H9 (cell line): ENCODE measurements at regions not wholly inside any gene's neighbourhood (a gene's known extent, or its start where the extent isn't known, plus 50 kb on each side); places are given as distances from the start of the nearest gene placed in this dataset.

ENCODE experiments used
- DNase-seq: peaks from one replicate; pipeline ENCODE4 v3.0.0-alpha.2; 2017
- H2AFZ ChIP-seq: one replicate; pipeline ENCODE4 v1.6.1; 2013; ENCODE audit warnings: mild to moderate bottlenecking, low read length, control low read depth, moderate library complexity
- H2AK5ac ChIP-seq: 2 replicates; pipeline ENCODE4 v1.6.1; 2013; ENCODE audit warnings: low read length, control low read depth, mixed read lengths; ENCODE audit not compliant: insufficient read length
- H2BK120ac ChIP-seq: one replicate; pipeline ENCODE4 v1.6.1; 2013; ENCODE audit warnings: low read depth, mild to moderate bottlenecking, low read length, control low read depth, inconsistent platforms; ENCODE audit not compliant: poor library complexity, severe bottlenecking
- H2BK12ac ChIP-seq: 2 replicates; pipeline ENCODE4 v1.6.1; 2013; ENCODE audit warnings: low read length, control low read depth, mixed read lengths, low read depth; ENCODE audit not compliant: insufficient read length
- H2BK15ac ChIP-seq: 2 replicates; pipeline ENCODE4 v1.6.1; 2013; ENCODE audit warnings: low read depth, low read length, control low read depth
- H2BK20ac ChIP-seq: one replicate; pipeline ENCODE4 v1.6.1; 2013; ENCODE audit warnings: low read depth, mild to moderate bottlenecking, low read length, control low read depth, inconsistent platforms; ENCODE audit not compliant: poor library complexity, severe bottlenecking
- H2BK5ac ChIP-seq: 2 replicates; pipeline ENCODE4 v1.6.1; 2013; ENCODE audit warnings: low read length, control low read depth, mixed read lengths; ENCODE audit not compliant: insufficient read length
- H3K14ac ChIP-seq: 2 replicates; pipeline ENCODE4 v1.6.1; 2013; ENCODE audit warnings: low read length, control low read depth; ENCODE audit not compliant: insufficient read depth
- H3K18ac ChIP-seq: 2 replicates; pipeline ENCODE4 v1.6.1; 2013; ENCODE audit warnings: low read depth, mild to moderate bottlenecking, mixed read lengths, low read length, control low read depth; ENCODE audit not compliant: insufficient read length
- H3K23ac ChIP-seq: 2 replicates; pipeline ENCODE4 v1.6.1; 2013; ENCODE audit warnings: low read length, control low read depth, mixed read lengths, low read depth; ENCODE audit not compliant: insufficient read length
- H3K23me2 ChIP-seq: 2 replicates; pipeline ENCODE4 v1.6.1; 2013; ENCODE audit warnings: low read depth, mild to moderate bottlenecking, mixed read lengths, low read length, control low read depth; ENCODE audit not compliant: insufficient read length, poor library complexity, severe bottlenecking
- H3K27ac ChIP-seq: 2 replicates; pipeline ENCODE4 v1.5.1; 2013; ENCODE audit warnings: low read length, control low read depth, mixed read lengths, low read depth; ENCODE audit not compliant: insufficient read length
- H3K27me3 ChIP-seq: 2 replicates; pipeline ENCODE4 v1.6.1; 2013; ENCODE audit warnings: low read length, control low read depth, inconsistent platforms; ENCODE audit not compliant: insufficient read depth
- H3K4ac ChIP-seq: 2 replicates; pipeline ENCODE4 v1.6.1; 2013; ENCODE audit warnings: low read depth, mild to moderate bottlenecking, control low read depth, inconsistent platforms, low read length, moderate library complexity
- H3K4me1 ChIP-seq: 2 replicates; pipeline ENCODE4 v1.6.1; 2013; ENCODE audit warnings: low read length, control low read depth, inconsistent platforms; ENCODE audit not compliant: insufficient read depth
- H3K4me2 ChIP-seq: 2 replicates; pipeline ENCODE4 v1.6.1; 2013; ENCODE audit warnings: low read length, control low read depth, mixed read lengths; ENCODE audit not compliant: insufficient read length, insufficient read depth
- H3K56ac ChIP-seq: 2 replicates; pipeline ENCODE4 v1.6.1; 2013; ENCODE audit warnings: low read depth, mild to moderate bottlenecking, mixed read lengths, low read length, control low read depth; ENCODE audit not compliant: insufficient read length
- H3K79me1 ChIP-seq: 2 replicates; pipeline ENCODE4 v1.6.1; 2013; ENCODE audit warnings: low read depth, mild to moderate bottlenecking, moderate library complexity, low read length, control low read depth, inconsistent platforms; ENCODE audit not compliant: insufficient read depth, poor library complexity, severe bottlenecking
- H3K79me2 ChIP-seq: 2 replicates; pipeline ENCODE4 v1.6.1; 2013; ENCODE audit warnings: low read length, control low read depth, inconsistent platforms; ENCODE audit not compliant: insufficient read depth
- H3K9ac ChIP-seq: 2 replicates; pipeline ENCODE4 v1.6.1; 2013; ENCODE audit warnings: low read length, control low read depth, mixed read lengths; ENCODE audit not compliant: insufficient read length; ENCODE audit errors: extremely low read depth
- H3K9me3 ChIP-seq: one replicate; pipeline ENCODE4 v1.6.1; 2013; ENCODE audit warnings: low read depth, low read length, inconsistent platforms; ENCODE audit not compliant: control insufficient read depth
- H3T11ph ChIP-seq: one replicate; pipeline ENCODE4 v1.6.1; 2013; ENCODE audit warnings: mild to moderate bottlenecking, low read length, control low read depth, inconsistent platforms
- H4K20me1 ChIP-seq: one replicate; pipeline ENCODE4 v1.6.1; 2013; ENCODE audit not compliant: control insufficient read depth, insufficient read length, insufficient read depth
- H4K5ac ChIP-seq: 2 replicates; pipeline ENCODE4 v1.6.1; 2013; ENCODE audit warnings: low read depth, mild to moderate bottlenecking, mixed read lengths, low read length, control low read depth; ENCODE audit not compliant: insufficient read length
- H4K8ac ChIP-seq: replicated peaks from 2 replicates; pipeline ENCODE4 v1.6.1; 2013; ENCODE audit warnings: low read length, control low read depth, mixed read lengths, low read depth; ENCODE audit not compliant: insufficient read length
- H4K91ac ChIP-seq: 2 replicates; pipeline ENCODE4 v1.6.1; 2013; ENCODE audit warnings: low read depth, mild to moderate bottlenecking, moderate library complexity, mixed read lengths, low read length, control low read depth; ENCODE audit not compliant: insufficient read length
- H3K27ac Mint-ChIP-seq, 3 experiments: 2 replicates in 2 of 3; 3 replicates in 1 of 3; pipeline ENCODE4 v1.8.0; 2020 to 2021; ENCODE audit warnings: mixed read lengths in 3 of 3, mild to moderate bottlenecking in 1 of 3, moderate library complexity in 1 of 3
- H3K27me3 Mint-ChIP-seq: 2 replicates; pipeline ENCODE4 v1.8.0; 2021; ENCODE audit warnings: low read depth, mild to moderate bottlenecking, moderate library complexity, mixed read lengths
- H3K36me3 Mint-ChIP-seq, 3 experiments: 2 replicates in 2 of 3; 3 replicates in 1 of 3; pipeline ENCODE4 v1.8.0; 2020 to 2021; ENCODE audit warnings: low read depth in 3 of 3, mixed read lengths in 3 of 3; ENCODE audit not compliant: insufficient read depth in 1 of 3
- H3K4me1 Mint-ChIP-seq, 2 experiments: 2 replicates each; pipeline ENCODE4 v1.8.0; 2020; ENCODE audit warnings: mixed read lengths in 2 of 2
- H3K4me3 Mint-ChIP-seq, 2 experiments: 2 replicates in 1 of 2; 3 replicates in 1 of 2; pipeline ENCODE4 v1.8.0; 2020 to 2021; ENCODE audit warnings: mild to moderate bottlenecking in 2 of 2, mixed read lengths in 2 of 2, moderate library complexity in 1 of 2
- H3K9me3 Mint-ChIP-seq, 2 experiments: 2 replicates in 1 of 2; 3 replicates in 1 of 2; pipeline ENCODE4 v1.8.0; 2020; ENCODE audit warnings: mild to moderate bottlenecking in 2 of 2, mixed read lengths in 2 of 2, moderate library complexity in 1 of 2
- CTCF ChIP-seq: fragments of 200-600 bp; sonication (generic); conservative IDR thresholded peaks from 3 replicates; pipeline ENCODE4 v1.8.0; 2021; ENCODE audit warnings: antibody characterized with exemption, mild to moderate bottlenecking
- WGBS: extraction: QIAGEN DNeasy Blood & Tissue Kit; methylation state at CpG from one replicate; pipeline ENCODE4 v1.1.7; 2013; ENCODE audit warnings: missing lambda C conversion rate, low lambda C conversion rate, mixed read lengths; ENCODE audit not compliant: insufficient read length; ENCODE audit errors: extremely low coverage; 5-methylcytosine and 5-hydroxymethylcytosine counted together

DNA sequence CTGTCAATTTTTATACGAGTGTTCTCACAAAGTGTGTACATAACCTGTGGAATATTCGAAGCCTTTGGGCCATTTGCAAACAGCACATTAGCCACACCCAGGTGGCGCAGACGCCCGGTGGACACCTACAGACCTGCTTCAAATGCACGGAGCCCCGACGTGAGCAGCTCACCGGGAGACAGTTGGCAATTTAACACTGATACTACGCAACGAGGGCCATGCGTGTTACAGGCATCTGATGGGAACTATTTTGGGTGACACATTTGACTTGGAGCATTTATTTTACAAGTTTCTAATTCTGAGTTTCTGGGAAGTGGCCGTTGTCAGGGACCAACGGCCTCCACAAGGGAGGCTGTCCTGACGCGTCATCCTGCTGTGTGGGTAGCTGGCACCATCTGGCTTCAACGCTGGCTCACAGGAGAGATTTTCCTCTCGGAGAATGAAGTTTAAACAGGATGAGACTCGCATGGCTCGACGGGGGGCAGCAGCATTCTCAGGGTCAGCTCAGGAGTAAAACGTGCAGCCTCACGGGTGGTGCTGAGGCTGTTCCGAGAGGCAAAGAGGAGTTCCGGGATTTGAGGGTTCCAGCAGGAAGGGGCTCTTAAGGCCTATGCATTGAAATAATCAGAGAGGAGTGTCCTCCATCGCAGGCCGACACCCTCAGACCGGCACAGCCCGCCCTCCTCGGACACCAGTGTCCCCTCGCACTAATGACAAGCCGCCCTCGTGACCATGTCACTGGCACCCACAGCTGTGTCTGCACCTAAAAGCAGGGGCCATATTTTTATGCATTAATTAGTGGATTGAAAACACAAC is 207.4 kb downstream of the DLL1 start:
- Mint-ChIP-seq H3K27me3 (peaks cover 3% of the 10 kb centered on the region), H3K9me3 (peaks cover 9 to 11% of the 10 kb centered on the region in 2 experiments), H3K4me3 (no peak overlapping the region), H3K27ac (no peak overlapping the region), H3K4me1 (peaks cover 0 to 5% of the 10 kb centered on the region in 2 experiments; a peak in 1 of 4 replicates), H3K36me3 (peaks cover 3 to 6% (median 4%) of the 10 kb centered on the region in 3 experiments)
- no peaks in the 10 kb centered on the region for H4K20me1 ChIP-seq
- H3K4me2 ChIP-seq: no peak overlapping the region
- H3K9ac ChIP-seq: no peak overlapping the region
- no peaks in the 10 kb centered on the region for H3K4me1 ChIP-seq
- no peaks in the 10 kb centered on the region for H3K79me2 ChIP-seq
- H2BK5ac ChIP-seq: no peak overlapping the region
- no peak overlapping the region for H2BK15ac ChIP-seq
- H3K14ac ChIP-seq: no peak overlapping the region
- no peak overlapping the region for H2AFZ ChIP-seq
- no peak overlapping the region for H2BK20ac ChIP-seq
- no peaks in the 10 kb centered on the region for H3K27me3 ChIP-seq
- H3K79me1 ChIP-seq: no peaks in the 10 kb centered on the region
- H2BK12ac ChIP-seq: no peak overlapping the region
- H3K4ac ChIP-seq: no peak overlapping the region
- no peak overlapping the region for H3T11ph ChIP-seq
- H3K23me2 ChIP-seq: no peaks in the 10 kb centered on the region
- TF ChIP-seq CTCF: no peak
- H3K27ac ChIP-seq: no peak overlapping the region
- H3K23ac ChIP-seq: no peak overlapping the region
- H4K8ac ChIP-seq: no peak overlapping the region
- H3K18ac ChIP-seq: no peak overlapping the region
- no peak overlapping the region for H2BK120ac ChIP-seq
- no peak overlapping the region for H4K91ac ChIP-seq
- H3K56ac ChIP-seq: no peak overlapping the region
- no peak overlapping the region for H4K5ac ChIP-seq
- no peak overlapping the region for H2AK5ac ChIP-seq
- no peak for DNase-seq
- no CpG with 5 or more reads among the region's 33 CpGs for WGBS
- peaks cover 7% of the 10 kb centered on the region for H3K9me3 ChIP-seq
